ENCODE measurements at regions not wholly inside any gene's neighbourhood (a gene's known extent, or its start where the extent isn't known, plus 50 kb on each side); places are given as distances from the start of the nearest gene placed in this dataset.

DNA sequence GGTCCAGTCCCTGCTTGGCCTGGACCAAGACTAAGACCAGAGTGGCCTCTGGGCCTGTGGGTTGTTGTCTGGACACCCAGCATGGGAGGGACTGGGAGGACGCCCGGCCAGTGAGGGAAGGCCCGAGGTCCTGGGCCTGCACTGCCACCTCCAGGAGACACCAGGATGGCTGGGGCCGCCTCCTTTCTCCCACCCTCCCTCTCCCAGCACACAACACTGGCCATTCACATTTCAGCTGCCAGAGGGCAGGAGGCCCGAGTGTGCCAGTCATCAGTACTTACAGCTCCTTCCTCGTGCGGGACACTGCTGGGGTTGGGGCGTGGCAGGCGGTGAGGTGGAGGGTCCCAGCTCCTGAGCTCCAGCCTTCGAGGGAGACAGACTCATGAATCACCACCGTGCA lies 133.5 kb downstream of the ASB1 start:
- DNase-seq (ENCODE audit: low read depth): no peak
- TF ChIP-seq, protein P1, sequence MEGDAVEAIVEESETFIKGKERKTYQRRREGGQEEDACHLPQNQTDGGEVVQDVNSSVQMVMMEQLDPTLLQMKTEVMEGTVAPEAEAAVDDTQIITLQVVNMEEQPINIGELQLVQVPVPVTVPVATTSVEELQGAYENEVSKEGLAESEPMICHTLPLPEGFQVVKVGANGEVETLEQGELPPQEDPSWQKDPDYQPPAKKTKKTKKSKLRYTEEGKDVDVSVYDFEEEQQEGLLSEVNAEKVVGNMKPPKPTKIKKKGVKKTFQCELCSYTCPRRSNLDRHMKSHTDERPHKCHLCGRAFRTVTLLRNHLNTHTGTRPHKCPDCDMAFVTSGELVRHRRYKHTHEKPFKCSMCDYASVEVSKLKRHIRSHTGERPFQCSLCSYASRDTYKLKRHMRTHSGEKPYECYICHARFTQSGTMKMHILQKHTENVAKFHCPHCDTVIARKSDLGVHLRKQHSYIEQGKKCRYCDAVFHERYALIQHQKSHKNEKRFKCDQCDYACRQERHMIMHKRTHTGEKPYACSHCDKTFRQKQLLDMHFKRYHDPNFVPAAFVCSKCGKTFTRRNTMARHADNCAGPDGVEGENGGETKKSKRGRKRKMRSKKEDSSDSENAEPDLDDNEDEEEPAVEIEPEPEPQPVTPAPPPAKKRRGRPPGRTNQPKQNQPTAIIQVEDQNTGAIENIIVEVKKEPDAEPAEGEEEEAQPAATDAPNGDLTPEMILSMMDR (IDR thresholded peaks at IDR 0.05; ENCODE audit: insufficient read depth, low read depth, low read length): no peak
- H3K4me3 ChIP-seq (ENCODE audit: low read depth, low read length): no peak overlapping the region

DNA sequence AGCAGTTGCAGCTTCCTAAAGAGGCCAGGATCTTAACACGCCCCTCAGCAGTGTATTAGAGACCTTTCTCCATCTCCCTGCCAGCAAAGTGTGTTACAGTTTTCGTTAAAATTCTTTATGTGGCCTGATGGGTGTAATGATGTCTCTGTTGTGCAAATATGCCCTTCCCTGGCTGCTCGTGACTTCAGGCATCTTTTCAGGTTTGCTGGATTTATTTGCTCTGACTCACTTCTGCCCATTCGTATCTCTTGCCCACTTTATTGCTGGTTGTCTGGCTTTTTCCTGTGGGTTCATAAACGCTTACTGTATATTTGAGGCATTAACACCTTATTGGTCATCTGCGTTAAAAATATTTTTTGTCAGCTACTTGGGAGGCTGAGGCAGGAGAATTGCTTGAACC lies 134.5 kb downstream of the ASB1 start:
- TF ChIP-seq, protein P1 (IDR thresholded peaks at IDR 0.05; ENCODE audit: insufficient read depth, low read depth, low read length): no peak
- no peak for DNase-seq (ENCODE audit: low read depth)
- no peak overlapping the region for H3K4me3 ChIP-seq (ENCODE audit: low read depth, low read length)

DNA sequence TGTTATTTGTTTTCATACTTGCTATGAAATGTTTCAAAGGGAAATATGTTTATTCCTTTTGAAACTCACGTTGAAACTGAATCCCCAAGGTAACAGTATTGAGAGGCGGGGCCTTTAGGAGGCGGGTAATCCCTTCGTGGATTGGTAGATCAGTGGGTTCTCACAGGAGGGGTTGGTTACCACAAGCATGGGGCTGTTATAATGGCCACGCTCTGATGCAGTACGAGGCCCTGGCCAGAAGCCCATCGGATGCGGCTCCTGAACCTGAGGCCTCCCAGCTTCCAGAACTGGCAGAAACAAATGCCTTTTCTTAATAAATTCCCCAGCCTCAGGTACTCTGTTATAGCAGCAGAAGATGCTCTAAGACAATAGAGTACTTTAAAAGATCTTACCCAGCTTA lies 135.7 kb downstream of the ASB1 start:
- DNase-seq (ENCODE audit: low read depth): no peak
- no peak overlapping the region for H3K4me3 ChIP-seq (ENCODE audit: low read depth, low read length)
- TF ChIP-seq, protein P1 (IDR thresholded peaks at IDR 0.05; ENCODE audit: insufficient read depth, low read depth, low read length): no peak

DNA sequence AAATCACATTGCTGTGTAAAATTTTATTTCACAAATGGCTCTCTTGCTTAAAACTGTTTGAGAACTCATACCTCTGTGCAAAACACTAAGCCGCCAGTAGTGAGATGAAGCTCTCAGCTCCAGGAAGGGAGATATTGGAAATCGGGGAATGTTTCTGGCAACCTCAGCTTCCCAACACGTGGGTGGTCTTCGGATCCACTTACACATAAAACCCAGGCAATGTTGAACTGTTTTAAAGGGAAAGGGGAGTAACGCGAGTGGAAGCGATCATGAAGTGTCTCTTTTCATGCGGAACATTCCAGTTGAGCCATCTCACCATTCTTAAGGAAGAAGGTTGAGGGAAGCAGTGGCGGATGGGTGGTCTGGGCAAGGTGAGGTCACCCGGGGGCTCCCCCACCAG lies 136.8 kb downstream of the ASB1 start:
- TF ChIP-seq, protein P1 (IDR thresholded peaks at IDR 0.05; ENCODE audit: insufficient read depth, low read depth, low read length): no peak
- no peak overlapping the region for H3K4me3 ChIP-seq (ENCODE audit: low read depth, low read length)
- DNase-seq (ENCODE audit: low read depth): no peak

DNA sequence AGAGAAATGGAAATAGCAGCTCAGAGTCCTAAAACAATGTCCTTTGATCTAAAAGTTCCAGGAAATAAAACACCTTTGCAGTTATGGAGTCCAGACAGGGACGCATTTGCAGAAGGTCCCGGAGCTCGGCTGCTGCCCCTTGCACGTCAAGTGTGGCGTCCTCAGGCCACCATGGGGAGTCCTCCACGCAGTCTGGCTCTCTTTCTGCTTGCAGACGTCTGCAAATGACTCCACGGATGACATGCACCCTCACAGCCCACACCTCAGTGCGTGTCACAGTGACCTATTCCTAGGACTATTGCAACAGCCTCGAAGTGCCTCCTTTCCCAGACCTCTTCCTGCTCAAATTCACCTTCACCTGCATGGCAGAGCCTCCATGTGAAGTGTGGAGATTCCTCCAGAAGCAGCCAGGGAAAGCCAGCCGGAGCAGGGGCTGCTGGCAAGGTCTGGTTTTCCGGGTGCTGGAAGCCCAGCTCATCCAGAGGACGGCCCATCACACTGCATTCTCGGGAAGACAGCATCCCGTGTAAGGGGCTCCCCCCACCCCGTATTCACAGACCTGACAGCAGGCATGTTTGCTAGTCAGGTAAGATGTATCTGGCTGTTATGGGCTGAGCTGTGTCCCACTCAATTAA lies 137.7 kb downstream of the ASB1 start:
- DNase-seq (ENCODE audit: low read depth): no peak
- TF ChIP-seq, protein P1 (IDR thresholded peaks at IDR 0.05; ENCODE audit: insufficient read depth, low read depth, low read length): no peak
- no peak overlapping the region for H3K4me3 ChIP-seq (ENCODE audit: low read depth, low read length)

DNA sequence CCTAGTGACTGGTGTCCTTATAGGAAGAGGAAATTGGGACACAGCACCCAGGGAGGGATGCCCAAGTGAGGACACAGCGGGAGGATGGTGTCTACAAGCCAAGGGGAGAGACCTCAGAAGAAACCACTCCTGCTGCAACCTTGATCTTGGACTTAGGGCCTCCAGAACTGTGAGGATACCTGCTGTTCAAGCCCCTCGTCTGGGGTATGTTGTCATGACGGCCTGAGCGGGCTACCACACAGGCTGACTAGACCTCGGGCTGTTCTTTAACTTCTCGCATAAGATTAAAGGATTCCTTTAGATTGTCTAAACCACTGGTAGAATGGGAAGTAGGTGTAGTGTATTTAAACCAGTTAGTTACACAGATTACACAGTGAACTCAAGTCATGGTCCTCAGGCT lies 138.3 kb downstream of the ASB1 start:
- TF ChIP-seq, protein P1 (IDR thresholded peaks at IDR 0.05; ENCODE audit: insufficient read depth, low read depth, low read length): no peak
- DNase-seq (ENCODE audit: low read depth): no peak
- H3K4me3 ChIP-seq (ENCODE audit: low read depth, low read length): no peak overlapping the region

Measured in fibroblast of villous mesenchyme (primary cell).